B cell (primary cell): ENCODE measurements at regions not wholly inside any gene's neighbourhood (a gene's known extent, or its start where the extent isn't known, plus 50 kb on each side); places are given as distances from the start of the nearest gene placed in this dataset.

ENCODE experiments used
- ATAC-seq: fragments of 200-7000 bp; cut with Tn5 transposase; one replicate; pipeline ENCODE4 v1.10.0; 2021; ENCODE audit warnings: low read depth, mild to moderate bottlenecking, moderate number of reproducible peaks, moderate library complexity
- CTCF ChIA-PET: fragments of 350-600 bp; sonication (Branson Sonifier 250); formaldehyde crosslinking; loops from one replicate; lab custom pipeline; 2021; ENCODE audit warnings: antibody characterized with exemption, inconsistent platforms; lab: Charles Lee
- POLR2A ChIA-PET: fragments of 350-600 bp; sonication (Branson Sonifier 250); formaldehyde crosslinking; loops from one replicate; lab custom pipeline; 2021; ENCODE audit warnings: antibody characterized with exemption; lab: Charles Lee
- DNase-seq: peaks from one replicate; pipeline ENCODE4 v3.0.0; 2013
- H2AFZ ChIP-seq: 2 replicates; pipeline ENCODE4 v1.6.1; 2012; ENCODE audit warnings: mild to moderate bottlenecking, low read depth, low read length; ENCODE audit not compliant: insufficient read depth, poor library complexity, severe bottlenecking
- H3K27ac ChIP-seq, 2 donors: 1 replicate in 1 of 2; 2 replicates in 1 of 2; pipeline ENCODE4 v1.5.1; 2012 to 2013; ENCODE audit warnings: low read length in 2 of 2, mild to moderate bottlenecking in 2 of 2, moderate library complexity in 1 of 2
- H3K27me3 ChIP-seq, 4 experiments: fragments of 200-600 bp in 1 of 4; sonication (generic) in 1 of 4; replicated peaks in 1 of 4; 1 replicate in 2 of 4; 2 replicates in 2 of 4; pipeline versions ENCODE4 v1.6.1 to v1.7.0; 2013 to 2016; ENCODE audit warnings: low read length in 3 of 4, mild to moderate bottlenecking in 2 of 4, mixed read lengths in 1 of 4, moderate library complexity in 1 of 4; ENCODE audit not compliant: insufficient read depth in 4 of 4, control insufficient read depth in 3 of 4; ENCODE audit errors: control extremely low read depth in 1 of 4
- H3K36me3 ChIP-seq, 2 experiments: replicated peaks in 1 of 2; 1 replicate in 1 of 2; 2 replicates in 1 of 2; pipeline versions ENCODE4 v1.6.1 to v1.7.1; 2013; ENCODE audit warnings: low read length in 1 of 2; ENCODE audit not compliant: insufficient read depth in 2 of 2, control insufficient read depth in 1 of 2; ENCODE audit errors: control extremely low read depth in 1 of 2, extremely low read depth in 1 of 2
- H3K4me1 ChIP-seq, 2 donors: fragments of 200-600 bp in 1 of 2; sonication (generic) in 1 of 2; 1 replicate in 1 of 2; 2 replicates in 1 of 2; pipeline versions ENCODE4 v1.5.1 to v1.6.1; 2013 to 2017; ENCODE audit warnings: low read length in 2 of 2; ENCODE audit not compliant: control insufficient read depth in 2 of 2, insufficient read depth in 2 of 2
- H3K4me2 ChIP-seq: replicated peaks from 2 replicates; pipeline ENCODE3; 2012; ENCODE audit warnings: mild to moderate bottlenecking, low read depth, low read length; ENCODE audit not compliant: poor library complexity, severe bottlenecking
- H3K4me3 ChIP-seq, 5 experiments: fragments of 200-600 bp in 1 of 5; sonication (generic) in 1 of 5; 1 replicate in 3 of 5; 2 replicates in 2 of 5; pipeline versions ENCODE4 v1.5.1 to v1.7.0; 2011 to 2016; ENCODE audit warnings: low read length in 4 of 5, mild to moderate bottlenecking in 4 of 5, low read depth in 2 of 5, control low read depth in 1 of 5, moderate library complexity in 1 of 5; ENCODE audit not compliant: insufficient read depth in 1 of 5; ENCODE audit errors: control extremely low read depth in 1 of 5, extremely low read depth in 1 of 5
- H3K79me2 ChIP-seq: fragments of 200-600 bp; sonication (generic); one replicate; pipeline ENCODE4 v1.6.0; 2016; ENCODE audit warnings: low read length; ENCODE audit not compliant: control insufficient read depth, insufficient read depth
- H3K9ac ChIP-seq: fragments of 200-600 bp; sonication (generic); 2 replicates; pipeline ENCODE4 v1.6.1; 2017; ENCODE audit warnings: mild to moderate bottlenecking, low read length, moderate library complexity
- H3K9me3 ChIP-seq, 3 donors: one replicate each; pipeline versions ENCODE4 v1.6.1 to v1.7.1; 2013; ENCODE audit warnings: low read length in 2 of 3; ENCODE audit not compliant: control insufficient read depth in 2 of 3, insufficient read depth in 1 of 3; ENCODE audit errors: control extremely low read depth in 1 of 3
- H4K20me1 ChIP-seq: 2 replicates; pipeline ENCODE4 v1.6.0; 2012; ENCODE audit warnings: mild to moderate bottlenecking, low read length; ENCODE audit not compliant: insufficient read depth, control insufficient read depth, poor library complexity, severe bottlenecking
- H3K27ac Mint-ChIP-seq: one replicate; pipeline ENCODE4 v1.8.0; 2021; ENCODE audit warnings: mixed read lengths
- H3K27me3 Mint-ChIP-seq: one replicate; pipeline ENCODE4 v1.8.0; 2021; ENCODE audit warnings: mixed read lengths
- H3K4me1 Mint-ChIP-seq: one replicate; pipeline ENCODE4 v1.8.0; 2021; ENCODE audit warnings: mixed read lengths
- H3K4me3 Mint-ChIP-seq: one replicate; pipeline ENCODE4 v1.8.0; 2021; ENCODE audit warnings: mixed read lengths
- H3K9me3 Mint-ChIP-seq: one replicate; pipeline ENCODE4 v1.8.0; 2022; ENCODE audit warnings: mixed read lengths; ENCODE audit not compliant: insufficient read depth
- CTCF ChIP-seq: fragments of 200-600 bp; IDR thresholded peaks from one replicate; pipeline ENCODE4 v1.8.0; 2022; ENCODE audit warnings: antibody characterized with exemption, mild to moderate bottlenecking
- EZH2 ChIP-seq: IDR thresholded peaks from 2 replicates; pipeline ENCODE4 v1.6.1; 2012; ENCODE audit warnings: borderline replicate concordance, low read depth, mild to moderate bottlenecking, moderate library complexity, low read length; ENCODE audit not compliant: insufficient read depth, poor library complexity, severe bottlenecking
- WGBS: methylation state at CpG from one replicate; pipeline ENCODE4 v1.1.5; 2013; ENCODE audit warnings: missing lambda C conversion rate; ENCODE audit not compliant: insufficient coverage; 5-methylcytosine and 5-hydroxymethylcytosine counted together
- intact Hi-C: fragments of 100-400 bp; cut with micrococcal nuclease; formaldehyde crosslinking; loops from one replicate; pipeline ENCODE4 v1.10.0; 2022

DNA sequence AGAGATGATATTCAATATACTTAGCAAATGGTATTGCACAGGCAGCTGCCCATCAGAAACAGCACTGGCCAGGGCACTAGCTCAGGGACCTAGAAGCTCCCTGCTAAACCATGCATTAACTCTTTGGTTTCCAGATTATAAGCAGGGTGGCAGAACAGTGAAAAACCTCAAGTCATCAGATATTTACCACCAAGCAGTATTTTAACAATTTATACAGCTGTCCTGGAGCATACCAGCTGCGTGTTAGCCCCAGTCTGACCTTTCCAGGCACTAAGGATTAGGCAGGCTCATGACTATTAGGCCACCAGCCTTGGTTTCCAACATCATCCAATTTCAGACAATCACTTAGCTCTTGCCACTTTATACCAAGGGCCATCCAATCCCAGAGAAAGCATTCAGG is 326.5 kb downstream of the CAAP1 start:
- H3K27me3 Mint-ChIP-seq: no peaks in the 10 kb centered on the region
- no peak overlapping the region for H3K4me3 Mint-ChIP-seq
- TF ChIP-seq EZH2 (no peak), CTCF (no peak)
- Histone ChIP-seq H3K9ac (no peak overlapping the region), H2AFZ (no peak overlapping the region), H3K4me3 (no peak overlapping the region), H3K4me1 (no peaks in the 10 kb centered on the region), H4K20me1 (no peaks in the 10 kb centered on the region), H3K27ac (no peak overlapping the region), H3K36me3 (no peaks in the 10 kb centered on the region), H3K27me3 (no peaks in the 10 kb centered on the region), H3K4me2 (no peak overlapping the region), H3K79me2 (no peaks in the 10 kb centered on the region), H3K9me3 (no peaks in the 10 kb centered on the region)
- ATAC-seq (no peak), DNase-seq (no peak)
- H3K27ac Mint-ChIP-seq: no peak overlapping the region
- intact Hi-C loops: no loop called here
- CTCF ChIA-PET: no interaction called here
- no peaks in the 10 kb centered on the region for H3K4me1 Mint-ChIP-seq
- H3K9me3 Mint-ChIP-seq: peaks cover 2% of the 10 kb centered on the region
- 63% methylated on average over 1 of the region's 1 CpG for WGBS
- POLR2A ChIA-PET: no interaction called here

DNA sequence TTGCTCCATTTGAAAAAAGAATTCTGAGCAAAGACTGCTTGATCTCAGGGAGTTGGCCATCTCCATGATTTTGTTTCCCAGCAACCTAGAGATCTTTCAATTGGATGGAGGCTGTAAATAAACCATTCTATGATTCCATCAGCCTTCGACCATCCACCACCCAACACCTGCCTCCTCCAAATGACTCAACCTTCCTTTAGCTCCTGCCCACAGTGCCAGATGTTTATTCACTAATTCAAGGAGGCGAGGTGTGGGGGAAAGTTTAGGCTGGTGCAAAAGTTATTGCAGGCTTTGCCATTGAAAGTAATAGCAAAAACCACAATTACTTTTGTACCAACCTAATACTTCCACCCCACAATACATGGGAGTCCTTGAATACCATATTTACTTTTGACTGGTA is 327.5 kb downstream of the CAAP1 start:
- ATAC-seq: no peak
- Histone ChIP-seq H3K4me1 (no peaks in the 10 kb centered on the region), H4K20me1 (no peaks in the 10 kb centered on the region), H3K27me3 (no peaks in the 10 kb centered on the region), H3K9me3 (no peaks in the 10 kb centered on the region), H3K36me3 (no peaks in the 10 kb centered on the region), H3K79me2 (no peaks in the 10 kb centered on the region), H3K4me2 (no peak overlapping the region), H3K4me3 (no peak overlapping the region), H3K27ac (no peak overlapping the region), H2AFZ (no peak overlapping the region), H3K9ac (no peak overlapping the region)
- peaks cover 2% of the 10 kb centered on the region for H3K9me3 Mint-ChIP-seq
- TF ChIP-seq EZH2 (no peak), CTCF (no peak)
- no peaks in the 10 kb centered on the region for H3K4me1 Mint-ChIP-seq
- no peaks in the 10 kb centered on the region for H3K27me3 Mint-ChIP-seq
- H3K4me3 Mint-ChIP-seq: no peak overlapping the region
- no peak overlapping the region for H3K27ac Mint-ChIP-seq
- CTCF ChIA-PET: no interaction called here
- intact Hi-C loops: no loop called here
- no peak for DNase-seq
- POLR2A ChIA-PET: no interaction called here
- WGBS: no CpG with 5 or more reads among the region's 2 CpGs
